ENCODE measurements at regions not wholly inside any gene's neighbourhood (a gene's known extent, or its start where the extent isn't known, plus 50 kb on each side); places are given as distances from the start of the nearest gene placed in this dataset.

DNA sequence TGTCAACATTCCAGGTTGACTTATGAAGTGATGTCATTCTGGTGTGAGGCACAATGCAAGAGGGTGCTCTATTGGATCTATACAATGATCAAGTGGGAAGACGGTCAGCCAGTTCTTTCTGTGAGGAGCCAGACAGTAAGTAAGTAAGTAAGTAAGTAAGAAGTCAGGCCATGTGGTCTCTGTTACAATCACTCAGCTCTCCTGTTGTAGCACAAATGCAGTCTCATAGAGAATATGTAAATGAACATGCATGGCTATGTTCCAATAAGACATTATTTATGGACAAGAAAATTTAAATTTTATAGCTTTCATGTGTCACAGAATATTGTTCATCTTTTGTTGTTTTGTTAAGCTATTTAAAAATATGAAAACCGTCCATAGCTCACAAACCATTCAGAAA is 399.7 kb downstream of the BTBD3 start:
- TF ChIP-seq CTCF (IDR thresholded peaks at IDR 0.05 in 8 of 11, conservative IDR thresholded peaks at IDR 0.05 in 3 of 11) (no peak), POLR2A (IDR thresholded peaks at IDR 0.05) (no peak)
